Activated CD4-positive, CD25-positive, alpha-beta regulatory T cell treated with anti-CD3 and anti-CD28 coated beads, Interleukin-2, amount 50 U/mL, for 16 hours (primary cell): ENCODE measurements at regions not wholly inside any gene's neighbourhood (a gene's known extent, or its start where the extent isn't known, plus 50 kb on each side); places are given as distances from the start of the nearest gene placed in this dataset.
"Not testable (repeated sequence)": the region's sequence is repeated elsewhere in the genome, so short reads cannot be mapped to it uniquely, and the experiment has no call there.

Experiments used
- DNase-seq: peaks from one replicate; pipeline ENCODE4 v3.0.0-alpha.2; 2020; ENCODE audit warnings: low read depth, low spot score

GRCh38 chr10:21406595-21407193, 118.8 kb downstream of the SKIDA1 start:
- DNase-seq: no peak

- DNase-seq: no peak
Observed at GRCh38 chr10:21405981-21406380, 119.5 kb downstream of the SKIDA1 start.

- no peak for DNase-seq
Observed at GRCh38 chr10:21403256-21404015, 122.0 kb downstream of the SKIDA1 start.

- no peak for DNase-seq
Observed at GRCh38 chr10:21402606-21403083, 122.8 kb downstream of the SKIDA1 start.

- no peak for DNase-seq
Observed at GRCh38 chr10:21401196-21401595, 124.3 kb downstream of the SKIDA1 start.

- no peak for DNase-seq
Observed at GRCh38 chr10:21399392-21400035, 126.0 kb downstream of the SKIDA1 start.

- no peak for DNase-seq
Observed at GRCh38 chr10:21398563-21399231, 126.8 kb downstream of the SKIDA1 start.

- no peak for DNase-seq
Observed at GRCh38 chr10:21396889-21397288, 128.6 kb downstream of the SKIDA1 start.

- no peak for DNase-seq
Observed at GRCh38 chr10:21393931-21394330, 131.6 kb downstream of the SKIDA1 start.

GRCh38 chr10:21388589-21388988, 136.9 kb downstream of the SKIDA1 start:
- no peak for DNase-seq

GRCh38 chr10:21387868-21388267, 137.6 kb downstream of the SKIDA1 start:
- DNase-seq: no peak

GRCh38 chr10:21385996-21386585, 139.4 kb downstream of the SKIDA1 start:
- DNase-seq: no peak

GRCh38 chr10:21385536-21385935, 139.9 kb downstream of the SKIDA1 start:
- no peak for DNase-seq

GRCh38 chr10:21379143-21379542, 146.3 kb downstream of the SKIDA1 start:
- DNase-seq: no peak

- DNase-seq: not testable (repeated sequence)
Observed at GRCh38 chr10:21375274-21375673, 150.2 kb downstream of the SKIDA1 start.

- not testable (repeated sequence) for DNase-seq
Observed at GRCh38 chr10:21373881-21374280, 151.6 kb downstream of the SKIDA1 start.

- no peak for DNase-seq
Observed at GRCh38 chr10:21372651-21373410, 152.7 kb downstream of the SKIDA1 start.

GRCh38 chr10:21369697-21370096, 155.8 kb downstream of the SKIDA1 start:
- DNase-seq: no peak

- DNase-seq: no peak
Observed at GRCh38 chr10:21368728-21369425, 156.6 kb downstream of the SKIDA1 start.

GRCh38 chr10:21368022-21368582, 157.4 kb downstream of the SKIDA1 start:
- DNase-seq: no peak
